Hepatocyte (in vitro differentiated cells): ENCODE measurements at regions not wholly inside any gene's neighbourhood (a gene's known extent, or its start where the extent isn't known, plus 50 kb on each side); places are given as distances from the start of the nearest gene placed in this dataset.

Experiments used
- DNase-seq: peaks from one replicate; pipeline ENCODE4 v3.0.0-alpha.2; 2016; ENCODE audit warnings: low spot score
- H2AFZ ChIP-seq: fragments of 200-600 bp; sonication (generic); 2 replicates; pipeline ENCODE4 v1.6.0; 2016; ENCODE audit warnings: antibody characterized with exemption, mild to moderate bottlenecking
- H3K27ac ChIP-seq: fragments of 200-600 bp; sonication (generic); 2 replicates; pipeline ENCODE4 v1.5.1; 2016; ENCODE audit warnings: mild to moderate bottlenecking
- H3K27me3 ChIP-seq: fragments of 200-600 bp; sonication (generic); 2 replicates; pipeline ENCODE4 v1.6.1; 2016
- H3K36me3 ChIP-seq: fragments of 200-600 bp; sonication (generic); replicated peaks from 2 replicates; pipeline ENCODE4 v1.5.1; 2016; ENCODE audit warnings: low read depth; ENCODE audit not compliant: insufficient read depth
- H3K4me1 ChIP-seq: fragments of 200-600 bp; sonication (generic); 2 replicates; pipeline ENCODE4 v1.5.1; 2016; ENCODE audit warnings: mild to moderate bottlenecking, moderate library complexity; ENCODE audit not compliant: insufficient read depth
- H3K4me2 ChIP-seq: fragments of 200-600 bp; sonication (generic); 2 replicates; pipeline ENCODE4 v1.6.0; 2016
- H3K4me3 ChIP-seq: fragments of 200-600 bp; sonication (generic); 2 replicates; pipeline ENCODE4 v1.5.1; 2016; ENCODE audit warnings: mild to moderate bottlenecking
- H3K79me2 ChIP-seq: fragments of 200-600 bp; sonication (generic); 2 replicates; pipeline ENCODE4 v1.6.0; 2017; ENCODE audit warnings: mild to moderate bottlenecking
- H3K9me2 ChIP-seq: fragments of 200-600 bp; sonication (generic); replicated peaks from 2 replicates; pipeline ENCODE4 v1.6.0; 2017; ENCODE audit warnings: mild to moderate bottlenecking; ENCODE audit not compliant: insufficient read depth
- H3K9me3 ChIP-seq: fragments of 200-600 bp; sonication (generic); 2 replicates; pipeline ENCODE4 v1.5.1; 2016; ENCODE audit warnings: low read depth, mild to moderate bottlenecking
- H4K20me1 ChIP-seq: fragments of 200-600 bp; sonication (generic); 2 replicates; pipeline ENCODE4 v1.6.0; 2016; ENCODE audit warnings: mild to moderate bottlenecking; ENCODE audit not compliant: insufficient read depth, poor library complexity, severe bottlenecking
- EZH2 ChIP-seq: fragments of 200-600 bp; sonication (generic); IDR thresholded peaks from 2 replicates; pipeline ENCODE4 v1.6.1; 2016; ENCODE audit warnings: antibody characterized with exemption, mild to moderate bottlenecking, borderline replicate concordance
- EZH2phosphoT487 ChIP-seq: fragments of 200-600 bp; sonication (generic); IDR thresholded peaks from one replicate; pipeline ENCODE4 v1.6.1; 2018; ENCODE audit warnings: antibody characterized with exemption, mild to moderate bottlenecking, low read depth, moderate library complexity; ENCODE audit not compliant: unreplicated experiment, severe bottlenecking
- WGBS: methylation state at CpG from one replicate; pipeline ENCODE4 v1.1.6; 2016; ENCODE audit warnings: low lambda C conversion rate; ENCODE audit errors: missing lambda C conversion rate; 5-methylcytosine and 5-hydroxymethylcytosine counted together
- TF ChIP-seq, protein P1 (sequence below): fragments of 200-600 bp; sonication (generic); IDR thresholded peaks from 2 replicates; pipeline ENCODE4 v1.5.1; 2016; ENCODE audit warnings: antibody characterized with exemption, mild to moderate bottlenecking; ENCODE audit not compliant: poor library complexity

DNA sequence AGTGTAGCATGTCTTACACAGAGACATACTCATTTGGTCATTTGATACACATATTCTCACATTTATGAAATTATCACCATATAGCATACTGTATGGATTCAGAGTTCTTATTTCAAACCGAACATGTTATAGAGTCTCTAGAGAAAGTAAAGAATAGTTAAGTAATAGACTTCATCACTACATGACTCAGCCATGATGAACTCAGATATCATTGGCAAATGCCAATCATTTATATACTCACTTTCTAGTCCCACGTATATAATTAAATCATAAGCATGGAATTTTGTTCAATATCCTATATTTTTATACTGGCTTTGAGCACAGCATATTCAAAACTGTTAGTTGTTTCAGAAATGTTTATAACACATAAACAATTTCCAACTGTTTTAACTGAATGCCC is 749.9 kb downstream of the HACE1 start:
- WGBS, result 91% methylated on average over 2 of the region's 2 CpGs
- H3K9me2 ChIP-seq, result no peaks in the 10 kb centered on the region

DNA sequence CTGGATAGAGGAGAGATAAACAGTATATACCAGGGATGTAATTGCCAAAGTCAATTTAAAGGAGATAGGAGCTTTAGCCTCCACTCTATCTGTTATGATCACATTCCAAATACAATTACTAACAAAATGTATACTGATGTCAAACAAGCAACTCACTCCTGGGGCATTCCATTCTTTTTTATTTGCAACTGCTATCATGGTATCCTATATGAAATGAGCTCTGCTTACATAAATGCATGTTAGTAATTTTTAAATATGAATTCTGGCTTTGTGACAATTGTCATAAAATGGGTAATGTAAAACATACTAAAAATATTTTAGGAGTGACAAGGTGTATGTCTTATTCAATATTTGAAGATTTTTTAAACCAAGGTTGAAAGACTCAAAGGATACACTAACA is 751.1 kb downstream of the HACE1 start:
- Histone ChIP-seq H3K9me3 (no peaks in the 10 kb centered on the region), H3K4me1 (no peaks in the 10 kb centered on the region), H3K27ac (no peak overlapping the region), H3K4me2 (no peak overlapping the region), H2AFZ (no peak overlapping the region), H3K4me3 (no peak overlapping the region), H3K79me2 (no peaks in the 10 kb centered on the region), H3K27me3 (no peaks in the 10 kb centered on the region), H3K36me3 (no peaks in the 10 kb centered on the region), H4K20me1 (no peaks in the 10 kb centered on the region), H3K9me2 (no peaks in the 10 kb centered on the region)
- no peak for DNase-seq
- TF ChIP-seq, protein P1, sequence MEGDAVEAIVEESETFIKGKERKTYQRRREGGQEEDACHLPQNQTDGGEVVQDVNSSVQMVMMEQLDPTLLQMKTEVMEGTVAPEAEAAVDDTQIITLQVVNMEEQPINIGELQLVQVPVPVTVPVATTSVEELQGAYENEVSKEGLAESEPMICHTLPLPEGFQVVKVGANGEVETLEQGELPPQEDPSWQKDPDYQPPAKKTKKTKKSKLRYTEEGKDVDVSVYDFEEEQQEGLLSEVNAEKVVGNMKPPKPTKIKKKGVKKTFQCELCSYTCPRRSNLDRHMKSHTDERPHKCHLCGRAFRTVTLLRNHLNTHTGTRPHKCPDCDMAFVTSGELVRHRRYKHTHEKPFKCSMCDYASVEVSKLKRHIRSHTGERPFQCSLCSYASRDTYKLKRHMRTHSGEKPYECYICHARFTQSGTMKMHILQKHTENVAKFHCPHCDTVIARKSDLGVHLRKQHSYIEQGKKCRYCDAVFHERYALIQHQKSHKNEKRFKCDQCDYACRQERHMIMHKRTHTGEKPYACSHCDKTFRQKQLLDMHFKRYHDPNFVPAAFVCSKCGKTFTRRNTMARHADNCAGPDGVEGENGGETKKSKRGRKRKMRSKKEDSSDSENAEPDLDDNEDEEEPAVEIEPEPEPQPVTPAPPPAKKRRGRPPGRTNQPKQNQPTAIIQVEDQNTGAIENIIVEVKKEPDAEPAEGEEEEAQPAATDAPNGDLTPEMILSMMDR, result no peak
- TF ChIP-seq EZH2phosphoT487 (no peak), EZH2 (no peak)

More for the DNA sequence above, 749.9 kb downstream of the HACE1 start:
- Histone ChIP-seq H3K27ac (no peak overlapping the region), H3K36me3 (no peaks in the 10 kb centered on the region), H3K4me3 (no peak overlapping the region), H3K27me3 (no peaks in the 10 kb centered on the region), H3K9me3 (no peaks in the 10 kb centered on the region), H3K4me1 (no peaks in the 10 kb centered on the region), H3K79me2 (no peaks in the 10 kb centered on the region), H4K20me1 (no peaks in the 10 kb centered on the region), H2AFZ (no peak overlapping the region), H3K4me2 (no peak overlapping the region)
- no peak for DNase-seq
- TF ChIP-seq EZH2 (no peak), EZH2phosphoT487 (no peak)
- TF ChIP-seq, protein P1, result no peak

DNA sequence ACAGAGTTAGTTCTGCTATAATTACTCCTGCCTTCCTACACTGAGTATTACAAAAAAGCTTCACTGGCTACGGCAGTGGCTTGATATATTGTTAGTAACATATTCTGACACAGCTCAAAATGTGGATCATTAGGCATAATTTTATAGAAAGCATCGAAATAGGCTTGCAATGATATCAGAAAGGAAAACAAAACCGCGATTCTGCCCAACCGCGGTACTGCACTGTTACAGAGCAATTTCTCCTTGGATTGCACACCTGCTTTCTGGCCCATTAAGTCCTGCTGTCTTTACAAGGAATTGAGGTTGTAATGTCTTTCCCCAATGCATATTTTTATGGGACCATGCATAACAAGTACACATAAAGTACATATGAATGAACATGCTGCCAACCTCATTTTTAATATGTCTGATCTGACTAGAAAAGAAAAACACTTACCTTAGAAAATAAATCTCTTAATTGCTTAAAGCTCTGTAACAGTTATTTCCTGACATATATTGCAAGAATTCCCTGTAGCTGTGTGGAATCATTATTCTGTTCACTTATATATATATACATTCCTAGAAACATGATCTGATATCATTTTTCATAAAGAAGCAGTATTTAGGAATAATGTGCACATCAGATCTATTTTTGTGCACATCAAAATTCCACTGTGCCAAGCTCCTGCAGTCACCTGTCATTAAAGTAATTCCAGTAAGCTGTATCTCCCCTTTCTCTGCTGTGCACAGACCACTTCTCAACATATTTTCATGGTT is 763.9 kb downstream of the HACE1 start:
- H3K9me2 ChIP-seq, result no peaks in the 10 kb centered on the region
- no peaks in the 10 kb centered on the region for H3K79me2 ChIP-seq
- no peak overlapping the region for H3K4me3 ChIP-seq
- no peak for DNase-seq
- H3K27me3 ChIP-seq, result no peaks in the 10 kb centered on the region
- 94% methylated on average over 6 of the region's 6 CpGs for WGBS
- H2AFZ ChIP-seq, result no peak overlapping the region
- no peaks in the 10 kb centered on the region for H3K9me3 ChIP-seq
- H3K27ac ChIP-seq, result no peak overlapping the region
- H4K20me1 ChIP-seq, result no peaks in the 10 kb centered on the region
- no peaks in the 10 kb centered on the region for H3K4me1 ChIP-seq
- no peak overlapping the region for H3K4me2 ChIP-seq
- no peaks in the 10 kb centered on the region for H3K36me3 ChIP-seq
- TF ChIP-seq, protein P1, result no peak
- TF ChIP-seq EZH2phosphoT487 (no peak), EZH2 (no peak)

DNA sequence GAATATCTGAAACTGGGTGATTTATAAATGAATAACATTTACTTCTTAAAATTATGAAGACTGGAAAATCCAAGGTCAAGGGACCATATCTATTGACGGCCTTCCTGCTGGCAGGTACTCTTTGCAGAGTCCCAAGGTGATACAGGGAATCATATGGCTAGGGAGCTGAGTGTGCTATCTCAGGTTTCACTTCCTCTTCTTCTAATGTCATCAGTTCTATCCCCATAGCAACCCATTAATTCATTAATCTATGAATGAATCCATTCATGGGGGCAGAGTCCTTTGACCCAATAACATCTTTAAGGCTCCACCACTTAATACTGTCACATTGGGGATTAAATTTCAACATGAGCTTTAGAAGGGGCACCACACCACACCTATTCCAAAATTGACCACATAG is 772.0 kb downstream of the HACE1 start:
- H3K4me1 ChIP-seq, result no peaks in the 10 kb centered on the region
- no peaks in the 10 kb centered on the region for H4K20me1 ChIP-seq
- no peaks in the 10 kb centered on the region for H3K79me2 ChIP-seq
- DNase-seq, result no peak
- H3K9me2 ChIP-seq, result no peaks in the 10 kb centered on the region
- H3K36me3 ChIP-seq, result no peaks in the 10 kb centered on the region
- no peaks in the 10 kb centered on the region for H3K9me3 ChIP-seq
- WGBS, result 67% methylated on average over 1 of the region's 1 CpG
- H3K27me3 ChIP-seq, result no peaks in the 10 kb centered on the region
- no peak overlapping the region for H3K4me2 ChIP-seq
- TF ChIP-seq EZH2 (no peak), EZH2phosphoT487 (no peak)
- TF ChIP-seq, protein P1, result no peak
- no peak overlapping the region for H3K4me3 ChIP-seq
- H3K27ac ChIP-seq, result no peak overlapping the region
- H2AFZ ChIP-seq, result no peak overlapping the region
